DOHH2 (cell line): ENCODE measurements at regions not wholly inside any gene's neighbourhood (a gene's known extent, or its start where the extent isn't known, plus 50 kb on each side); places are given as distances from the start of the nearest gene placed in this dataset.

Experiments
- H3F3A ChIP-seq: fragments of 200-600 bp; sonication (generic), shearing (Covaris generic); 2 replicates; pipeline ENCODE4 v1.6.0; 2016; ENCODE audit warnings: antibody characterized with exemption, mild to moderate bottlenecking; ENCODE audit not compliant: control insufficient read depth, insufficient read depth
- H3K27ac ChIP-seq: fragments of 200-600 bp; sonication (generic); 2 replicates; pipeline ENCODE4 v1.5.1; 2014; ENCODE audit warnings: low read depth, mild to moderate bottlenecking, low read length, moderate library complexity
- H3K27me3 ChIP-seq: fragments of 200-600 bp; sonication (generic); 2 replicates; pipeline ENCODE4 v1.6.1; 2014; ENCODE audit warnings: mild to moderate bottlenecking, low read length, mixed read lengths; ENCODE audit not compliant: control insufficient read depth
- H3K36me3 ChIP-seq: fragments of 200-600 bp; sonication (generic); 2 replicates; pipeline ENCODE4 v1.6.1; 2014; ENCODE audit warnings: mild to moderate bottlenecking, low read length, moderate library complexity, mixed read lengths; ENCODE audit not compliant: control insufficient read depth
- H3K4me1 ChIP-seq: fragments of 200-600 bp; sonication (generic); 2 replicates; pipeline ENCODE4 v1.6.1; 2014; ENCODE audit warnings: mild to moderate bottlenecking, low read length, mixed read lengths; ENCODE audit not compliant: control insufficient read depth
- H3K4me2 ChIP-seq: fragments of 200-600 bp; sonication (generic); 2 replicates; pipeline ENCODE4 v1.6.0; 2014; ENCODE audit warnings: mild to moderate bottlenecking, low read length, moderate library complexity
- H3K4me3 ChIP-seq: fragments of 200-600 bp; sonication (generic); 2 replicates; pipeline ENCODE4 v1.5.1; 2014; ENCODE audit warnings: mild to moderate bottlenecking, low read length, mixed read lengths
- H3K79me2 ChIP-seq: fragments of 200-600 bp; sonication (generic); 2 replicates; pipeline ENCODE4 v1.6.1; 2014; ENCODE audit warnings: mild to moderate bottlenecking, low read length, mixed read lengths; ENCODE audit not compliant: control insufficient read depth
- H3K9me2 ChIP-seq: fragments of 200-600 bp; sonication (generic); replicated peaks from 2 replicates; pipeline ENCODE4 v1.6.1; 2014; ENCODE audit warnings: mild to moderate bottlenecking, low read length, mixed read lengths; ENCODE audit not compliant: control insufficient read depth
- H3K9me3 ChIP-seq: fragments of 200-600 bp; sonication (generic); 2 replicates; pipeline ENCODE4 v1.6.1; 2014; ENCODE audit warnings: antibody characterized with exemption, low read length, mixed read lengths; ENCODE audit not compliant: control insufficient read depth, insufficient read depth
- H4K20me1 ChIP-seq: fragments of 200-600 bp; sonication (generic); 2 replicates; pipeline ENCODE4 v1.6.0; 2014; ENCODE audit warnings: low read depth, mild to moderate bottlenecking, antibody characterized with exemption, low read length, moderate library complexity; ENCODE audit not compliant: control insufficient read depth, insufficient read depth
- EZH2phosphoT487 ChIP-seq: fragments of 200-600 bp; sonication (generic); IDR thresholded peaks from 2 replicates; pipeline ENCODE4 v1.6.1; 2017; ENCODE audit warnings: borderline replicate concordance, mild to moderate bottlenecking, antibody characterized with exemption, low read length, moderate library complexity, mixed read lengths
- TF ChIP-seq, protein P1 (sequence below): fragments of 200-600 bp; sonication (generic); IDR thresholded peaks from one replicate; pipeline ENCODE4 v1.5.1; 2014; ENCODE audit warnings: antibody characterized with exemption, mild to moderate bottlenecking, low read depth, low read length; ENCODE audit not compliant: poor library complexity, severe bottlenecking

- H3K4me3 ChIP-seq, result no peak overlapping the region
- no peaks in the 10 kb centered on the region for H4K20me1 ChIP-seq
- H3K36me3 ChIP-seq, result no peaks in the 10 kb centered on the region
- no peak for TF ChIP-seq EZH2phosphoT487
- TF ChIP-seq, protein P1, sequence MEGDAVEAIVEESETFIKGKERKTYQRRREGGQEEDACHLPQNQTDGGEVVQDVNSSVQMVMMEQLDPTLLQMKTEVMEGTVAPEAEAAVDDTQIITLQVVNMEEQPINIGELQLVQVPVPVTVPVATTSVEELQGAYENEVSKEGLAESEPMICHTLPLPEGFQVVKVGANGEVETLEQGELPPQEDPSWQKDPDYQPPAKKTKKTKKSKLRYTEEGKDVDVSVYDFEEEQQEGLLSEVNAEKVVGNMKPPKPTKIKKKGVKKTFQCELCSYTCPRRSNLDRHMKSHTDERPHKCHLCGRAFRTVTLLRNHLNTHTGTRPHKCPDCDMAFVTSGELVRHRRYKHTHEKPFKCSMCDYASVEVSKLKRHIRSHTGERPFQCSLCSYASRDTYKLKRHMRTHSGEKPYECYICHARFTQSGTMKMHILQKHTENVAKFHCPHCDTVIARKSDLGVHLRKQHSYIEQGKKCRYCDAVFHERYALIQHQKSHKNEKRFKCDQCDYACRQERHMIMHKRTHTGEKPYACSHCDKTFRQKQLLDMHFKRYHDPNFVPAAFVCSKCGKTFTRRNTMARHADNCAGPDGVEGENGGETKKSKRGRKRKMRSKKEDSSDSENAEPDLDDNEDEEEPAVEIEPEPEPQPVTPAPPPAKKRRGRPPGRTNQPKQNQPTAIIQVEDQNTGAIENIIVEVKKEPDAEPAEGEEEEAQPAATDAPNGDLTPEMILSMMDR, result no peak
- no peak overlapping the region for H3K27ac ChIP-seq
- H3K4me2 ChIP-seq, result no peak overlapping the region
- no peaks in the 10 kb centered on the region for H3K9me2 ChIP-seq
- no peaks in the 10 kb centered on the region for H3F3A ChIP-seq
- H3K4me1 ChIP-seq, result peaks cover 4% of the 10 kb centered on the region
- no peaks in the 10 kb centered on the region for H3K79me2 ChIP-seq
- no peaks in the 10 kb centered on the region for H3K9me3 ChIP-seq
- no peaks in the 10 kb centered on the region for H3K27me3 ChIP-seq
These were observed 107.0 kb upstream of the KIF5B start for GRCh38 chr10:32163071-32163761.

DNA sequence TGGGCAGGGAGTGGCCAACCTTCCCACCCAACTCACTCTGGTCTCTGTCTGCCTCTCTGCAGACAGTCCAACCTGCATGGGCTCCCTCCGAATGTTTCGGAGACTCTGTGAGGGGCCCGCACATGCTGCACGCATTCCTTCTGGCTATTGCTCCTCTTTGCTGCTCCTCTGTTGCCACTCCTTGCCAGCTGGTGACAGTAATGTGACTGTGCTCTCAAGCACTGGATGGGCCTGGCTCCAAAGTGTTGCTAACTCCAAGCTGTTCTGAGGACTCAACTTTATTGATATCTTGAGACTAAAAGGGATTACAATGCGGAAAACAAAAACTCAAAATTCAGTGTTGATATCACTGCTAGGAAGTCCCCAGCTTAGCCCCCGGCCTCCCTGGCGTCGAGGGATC, 105.4 kb upstream of the KIF5B start:
- TF ChIP-seq EZH2phosphoT487, result no peak
- TF ChIP-seq, protein P1, result no peak
- H4K20me1 ChIP-seq, result no peaks in the 10 kb centered on the region
- no peak overlapping the region for H3K4me3 ChIP-seq

GRCh38 chr10:32160864-32161263, 104.6 kb upstream of the KIF5B start:
- TF ChIP-seq EZH2phosphoT487, result no peak
- TF ChIP-seq, protein P1, result no peak
- H3K9me3 ChIP-seq, result no peaks in the 10 kb centered on the region
- no peaks in the 10 kb centered on the region for H3K9me2 ChIP-seq
- H3F3A ChIP-seq, result no peaks in the 10 kb centered on the region
- peaks cover 4% of the 10 kb centered on the region for H3K4me1 ChIP-seq
- no peaks in the 10 kb centered on the region for H3K79me2 ChIP-seq
- no peak overlapping the region for H3K4me3 ChIP-seq
- no peaks in the 10 kb centered on the region for H4K20me1 ChIP-seq
- H3K36me3 ChIP-seq, result no peaks in the 10 kb centered on the region
- H3K27me3 ChIP-seq, result no peaks in the 10 kb centered on the region
- H3K27ac ChIP-seq, result no peak overlapping the region
- H3K4me2 ChIP-seq, result no peak overlapping the region

More for the DNA sequence above, 105.4 kb upstream of the KIF5B start:
- Histone ChIP-seq H3K27ac (no peak overlapping the region), H3K27me3 (no peaks in the 10 kb centered on the region), H3K9me2 (no peaks in the 10 kb centered on the region), H3F3A (no peaks in the 10 kb centered on the region), H3K9me3 (no peaks in the 10 kb centered on the region), H3K4me1 (peaks cover 4% of the 10 kb centered on the region), H3K4me2 (no peak overlapping the region), H3K36me3 (no peaks in the 10 kb centered on the region), H3K79me2 (no peaks in the 10 kb centered on the region)
